Fibroblast of mammary gland (primary cell): ENCODE measurements at regions not wholly inside any gene's neighbourhood (a gene's known extent, or its start where the extent isn't known, plus 50 kb on each side); places are given as distances from the start of the nearest gene placed in this dataset.
A peak's percentile ranks its signal among the peaks of the same experiment; 100 is the strongest.
"Not testable (repeated sequence)": the region's sequence is repeated elsewhere in the genome, so short reads cannot be mapped to it uniquely, and the experiment has no call there.

ENCODE experiments used
- DNase-seq: peaks from one replicate; pipeline ENCODE4 v3.0.0-alpha.2; 2010; ENCODE audit warnings: low read depth
- H3K4me3 ChIP-seq: 2 replicates; pipeline ENCODE4 v1.5.1; 2011; ENCODE audit warnings: low read depth, mild to moderate bottlenecking, low read length, moderate library complexity; ENCODE audit not compliant: control insufficient read depth
- TF ChIP-seq, protein P1 (sequence below): conservative IDR thresholded peaks from 2 replicates; pipeline ENCODE4 v1.5.1; 2011; ENCODE audit warnings: low read depth, low read length, inconsistent platforms; ENCODE audit not compliant: control insufficient read depth, insufficient read depth

DNA sequence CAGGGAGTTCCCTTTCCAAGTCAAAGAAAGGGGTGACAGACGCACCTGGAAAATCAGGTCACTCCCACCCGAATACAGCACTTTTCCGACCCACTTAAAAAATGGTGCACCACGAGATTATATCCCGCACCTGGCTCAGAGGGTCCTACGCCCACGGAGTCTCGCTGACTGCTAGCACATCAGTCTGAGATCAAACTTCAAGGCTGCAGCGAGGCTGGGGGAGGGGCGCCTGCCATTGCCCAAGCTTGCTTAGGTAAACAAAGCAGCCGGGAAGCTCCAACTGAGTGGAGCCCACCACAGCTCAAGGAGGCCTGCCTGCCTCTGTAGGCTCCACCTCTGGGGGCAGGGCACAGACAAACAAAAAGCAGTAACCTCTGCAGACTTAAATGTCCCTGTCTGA lies 277.8 kb upstream of the ARHGAP42 start:
- not testable (repeated sequence) for DNase-seq, H3K4me3 ChIP-seq

DNA sequence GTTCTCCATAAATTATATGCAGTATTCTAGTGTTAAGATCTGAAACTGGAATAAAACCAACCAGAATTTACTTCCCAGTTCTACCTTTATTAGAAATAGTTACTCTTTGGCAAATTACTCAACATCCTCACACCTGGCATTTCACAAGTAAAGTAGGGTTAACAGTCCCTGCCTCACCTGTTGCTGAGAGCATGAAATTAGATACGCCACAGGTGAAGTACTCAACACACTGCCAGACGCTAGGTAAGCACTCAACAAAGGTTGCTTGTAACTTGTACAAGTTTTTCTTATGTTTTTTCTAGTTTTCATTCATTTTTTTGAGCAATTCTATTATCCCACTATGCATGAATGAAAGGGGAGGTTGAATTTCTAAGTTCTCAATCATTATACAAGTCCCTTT lies 267.6 kb upstream of the ARHGAP42 start:
- no peak for DNase-seq
- TF ChIP-seq, protein P1, sequence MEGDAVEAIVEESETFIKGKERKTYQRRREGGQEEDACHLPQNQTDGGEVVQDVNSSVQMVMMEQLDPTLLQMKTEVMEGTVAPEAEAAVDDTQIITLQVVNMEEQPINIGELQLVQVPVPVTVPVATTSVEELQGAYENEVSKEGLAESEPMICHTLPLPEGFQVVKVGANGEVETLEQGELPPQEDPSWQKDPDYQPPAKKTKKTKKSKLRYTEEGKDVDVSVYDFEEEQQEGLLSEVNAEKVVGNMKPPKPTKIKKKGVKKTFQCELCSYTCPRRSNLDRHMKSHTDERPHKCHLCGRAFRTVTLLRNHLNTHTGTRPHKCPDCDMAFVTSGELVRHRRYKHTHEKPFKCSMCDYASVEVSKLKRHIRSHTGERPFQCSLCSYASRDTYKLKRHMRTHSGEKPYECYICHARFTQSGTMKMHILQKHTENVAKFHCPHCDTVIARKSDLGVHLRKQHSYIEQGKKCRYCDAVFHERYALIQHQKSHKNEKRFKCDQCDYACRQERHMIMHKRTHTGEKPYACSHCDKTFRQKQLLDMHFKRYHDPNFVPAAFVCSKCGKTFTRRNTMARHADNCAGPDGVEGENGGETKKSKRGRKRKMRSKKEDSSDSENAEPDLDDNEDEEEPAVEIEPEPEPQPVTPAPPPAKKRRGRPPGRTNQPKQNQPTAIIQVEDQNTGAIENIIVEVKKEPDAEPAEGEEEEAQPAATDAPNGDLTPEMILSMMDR = no peak
- H3K4me3 ChIP-seq = no peak overlapping the region

DNA sequence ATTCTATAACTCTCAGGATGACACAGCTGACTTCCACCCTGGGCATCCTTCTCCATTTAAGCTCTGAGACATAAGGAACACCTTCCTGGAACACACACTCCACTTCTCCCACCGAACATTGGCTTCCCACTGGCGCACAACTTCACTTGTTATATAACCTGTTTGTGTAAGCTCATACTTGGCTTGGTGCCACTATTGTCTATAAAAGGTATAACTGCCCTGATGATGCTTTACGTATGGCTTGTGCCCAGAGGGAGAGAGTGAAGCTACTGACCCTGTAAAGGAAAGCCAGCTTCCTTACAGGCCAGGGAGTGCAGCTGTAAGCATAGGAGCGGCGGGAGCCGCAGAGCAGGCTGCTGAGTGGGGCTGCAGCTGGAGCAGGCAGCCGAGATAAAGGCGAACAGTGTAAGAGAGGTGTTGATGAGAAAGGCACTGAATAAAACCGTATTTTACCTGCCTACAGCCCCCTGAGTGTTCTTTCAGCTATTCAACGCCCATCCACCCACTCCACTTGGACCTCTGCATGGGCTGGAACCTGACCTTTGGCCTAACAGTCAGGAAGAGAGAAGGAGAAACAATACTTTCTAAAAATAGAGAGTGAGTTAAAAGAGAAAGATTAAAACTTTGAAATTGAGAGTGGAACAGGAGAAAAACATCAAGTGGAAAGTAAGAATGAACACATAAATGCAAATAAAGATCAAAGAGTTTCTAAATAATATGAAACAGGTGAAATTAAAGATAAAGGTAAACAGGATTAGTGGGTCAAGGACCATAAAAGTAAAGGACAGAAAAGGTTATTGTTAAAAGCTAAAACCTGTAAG lies 252.1 kb upstream of the ARHGAP42 start:
- TF ChIP-seq, protein P1 = no peak
- H3K4me3 ChIP-seq = no peak overlapping the region
- DNase-seq = no peak

DNA sequence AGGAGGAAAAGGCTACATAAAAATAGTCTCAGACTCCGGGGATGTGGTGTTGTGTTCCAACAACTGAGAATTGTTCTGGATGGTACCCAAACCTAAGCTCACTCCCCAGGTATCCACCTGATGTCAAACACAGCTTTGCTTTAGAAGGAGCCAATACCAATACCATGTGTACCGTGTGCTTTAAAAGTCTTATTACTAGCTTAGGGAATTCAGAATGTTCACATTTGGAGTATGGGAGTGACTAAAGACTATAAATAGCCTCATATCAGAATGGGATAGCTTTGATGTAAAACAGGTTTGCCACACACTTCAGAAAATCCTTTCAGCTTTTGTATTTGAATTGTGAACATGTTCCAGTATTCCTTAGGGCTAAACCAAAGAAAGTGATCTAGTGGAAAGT lies 248.7 kb upstream of the ARHGAP42 start:
- TF ChIP-seq, protein P1 = no peak
- DNase-seq = no peak
- H3K4me3 ChIP-seq = no peak overlapping the region

DNA sequence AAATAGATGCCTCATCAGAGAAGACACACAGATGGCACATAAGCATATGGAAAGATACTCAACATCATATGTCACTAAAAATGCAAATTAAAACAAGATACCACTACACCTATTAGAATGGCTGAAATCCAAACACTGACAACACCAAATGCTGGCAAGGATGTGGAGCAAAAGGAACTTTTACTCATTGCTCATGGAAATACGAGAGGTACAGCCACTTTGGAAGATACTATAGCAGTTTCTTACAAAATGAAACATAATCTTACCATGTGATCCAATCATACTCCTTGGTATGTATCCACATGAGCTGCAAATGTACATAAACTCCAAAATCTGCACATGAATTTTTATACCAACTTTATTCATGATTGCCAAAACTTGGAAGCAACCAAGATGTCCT lies 246.0 kb upstream of the ARHGAP42 start:
- no peak overlapping the region for H3K4me3 ChIP-seq
- DNase-seq = no peak
- TF ChIP-seq, protein P1 = no peak

DNA sequence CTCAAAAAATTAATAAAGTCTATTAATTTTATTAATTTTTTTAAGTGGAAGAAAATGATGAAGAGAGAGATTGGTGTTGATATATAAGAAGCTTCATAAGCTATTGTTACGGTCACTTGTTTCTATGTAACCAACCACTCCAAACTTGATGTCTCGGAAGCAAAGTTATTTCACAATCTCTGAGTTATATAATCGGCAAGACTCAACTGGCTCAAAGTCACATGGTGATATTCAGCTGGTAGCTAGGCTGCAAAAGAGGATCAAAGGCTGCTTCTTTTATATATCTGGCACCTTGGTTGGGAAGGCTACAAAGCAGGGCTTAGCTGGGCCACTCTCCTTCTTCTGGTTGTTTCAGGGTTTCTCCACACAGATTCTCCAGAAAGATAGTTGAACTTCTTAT lies 245.1 kb upstream of the ARHGAP42 start:
- H3K4me3 ChIP-seq = no peak overlapping the region
- TF ChIP-seq, protein P1 = no peak
- DNase-seq = no peak

DNA sequence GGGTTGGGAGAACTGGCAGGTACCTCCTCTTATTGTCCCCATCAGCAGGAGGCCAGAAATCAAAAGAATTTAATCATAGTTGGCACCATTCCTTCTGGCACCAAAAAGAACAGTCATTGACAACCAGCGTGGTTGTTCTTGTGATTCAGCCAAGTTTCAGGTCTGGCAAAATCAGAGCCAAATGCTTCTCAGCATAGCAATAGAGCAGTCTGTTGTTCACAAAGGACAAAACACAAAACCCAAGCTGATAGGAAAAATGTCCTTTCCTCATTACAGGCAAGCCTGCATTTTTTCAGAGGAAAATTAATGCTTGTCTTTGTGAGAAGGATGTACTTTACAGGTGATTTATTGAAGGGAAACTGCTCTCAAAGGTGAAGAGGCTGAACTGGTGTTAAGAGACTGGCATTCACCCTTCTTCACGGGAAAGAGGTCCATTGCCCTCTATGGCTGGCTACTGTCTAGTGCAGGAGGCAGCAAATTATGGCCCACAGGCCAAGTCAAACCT lies 241.8 kb upstream of the ARHGAP42 start:
- TF ChIP-seq, protein P1 = no peak
- peak; percentile 1 for DNase-seq
- H3K4me3 ChIP-seq = no peak overlapping the region

DNA sequence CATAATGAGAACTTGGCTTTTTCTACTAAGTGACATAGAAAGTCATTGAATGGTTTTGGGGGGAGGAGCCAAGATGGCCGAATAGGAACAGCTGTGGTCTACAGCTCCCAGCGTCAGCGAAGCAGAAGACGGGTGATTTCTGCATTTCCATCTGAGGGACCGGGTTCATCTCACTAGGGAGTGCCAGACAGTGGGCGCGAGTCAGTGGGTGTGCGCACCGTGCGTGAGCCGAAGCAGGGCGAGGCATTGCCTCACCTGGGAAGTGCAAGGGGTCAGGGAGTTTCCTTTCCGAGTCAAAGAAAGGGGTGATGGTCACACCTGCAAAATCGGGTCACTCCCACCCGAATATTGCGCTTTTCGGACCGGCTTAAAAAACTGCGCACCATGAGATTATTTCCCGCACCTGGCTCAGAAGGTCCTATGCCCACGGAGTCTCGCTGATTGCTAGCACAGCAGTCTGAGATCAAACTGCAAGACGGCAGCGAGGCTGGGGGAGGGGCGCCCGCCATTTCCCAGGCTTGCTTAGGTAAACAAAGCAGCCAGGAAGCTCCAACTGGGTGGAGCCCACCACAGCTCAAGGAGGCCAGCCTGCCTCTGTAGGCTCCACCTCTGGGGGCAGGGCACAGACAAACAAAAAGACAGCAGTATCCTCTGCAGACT lies 235.2 kb upstream of the ARHGAP42 start:
- H3K4me3 ChIP-seq, DNase-seq: not testable (repeated sequence)
